Left renal cortex interstitium (tissue), 4 donors: ENCODE measurements at regions not wholly inside any gene's neighbourhood (a gene's known extent, or its start where the extent isn't known, plus 50 kb on each side); places are given as distances from the start of the nearest gene placed in this dataset.
"Not testable (repeated sequence)": the region's sequence is repeated elsewhere in the genome, so short reads cannot be mapped to it uniquely, and the experiment has no call there.

Experiments used
- DNase-seq, 4 donors: peaks; one replicate each; pipeline ENCODE4 v3.0.0-alpha.2; 2013; ENCODE audit warnings: low read depth in 4 of 4, low spot score in 2 of 4, missing footprints in 1 of 4

DNA sequence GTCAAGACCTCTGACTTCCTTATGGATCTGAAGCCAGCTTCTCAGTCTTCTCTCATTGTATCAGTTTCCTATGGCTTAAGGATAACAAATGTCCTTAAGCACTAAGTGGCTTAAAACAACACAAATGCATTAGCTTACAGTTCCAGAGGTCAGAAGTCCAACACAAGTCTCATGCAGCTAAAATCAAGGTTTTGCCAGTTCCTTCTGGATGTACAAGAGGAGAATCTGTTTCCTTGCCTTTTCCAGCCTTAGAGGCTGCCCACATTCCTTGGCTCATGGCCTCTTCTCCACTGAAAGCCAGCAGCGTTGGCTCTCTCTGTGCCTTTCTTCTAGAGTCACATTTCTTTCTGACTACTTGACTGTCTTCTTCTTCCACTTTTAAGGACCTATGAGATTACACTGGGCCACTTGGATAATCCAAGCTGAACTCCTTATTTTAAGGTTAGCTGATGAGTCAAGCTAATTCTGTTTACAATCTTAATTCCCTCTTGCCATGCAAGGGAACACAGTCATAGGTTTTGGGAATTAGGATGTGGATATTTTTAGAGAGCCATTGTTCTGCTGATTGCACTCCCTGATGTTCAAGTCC is 179.0 kb downstream of the BCAS1 start:
- no peak for DNase-seq

DNA sequence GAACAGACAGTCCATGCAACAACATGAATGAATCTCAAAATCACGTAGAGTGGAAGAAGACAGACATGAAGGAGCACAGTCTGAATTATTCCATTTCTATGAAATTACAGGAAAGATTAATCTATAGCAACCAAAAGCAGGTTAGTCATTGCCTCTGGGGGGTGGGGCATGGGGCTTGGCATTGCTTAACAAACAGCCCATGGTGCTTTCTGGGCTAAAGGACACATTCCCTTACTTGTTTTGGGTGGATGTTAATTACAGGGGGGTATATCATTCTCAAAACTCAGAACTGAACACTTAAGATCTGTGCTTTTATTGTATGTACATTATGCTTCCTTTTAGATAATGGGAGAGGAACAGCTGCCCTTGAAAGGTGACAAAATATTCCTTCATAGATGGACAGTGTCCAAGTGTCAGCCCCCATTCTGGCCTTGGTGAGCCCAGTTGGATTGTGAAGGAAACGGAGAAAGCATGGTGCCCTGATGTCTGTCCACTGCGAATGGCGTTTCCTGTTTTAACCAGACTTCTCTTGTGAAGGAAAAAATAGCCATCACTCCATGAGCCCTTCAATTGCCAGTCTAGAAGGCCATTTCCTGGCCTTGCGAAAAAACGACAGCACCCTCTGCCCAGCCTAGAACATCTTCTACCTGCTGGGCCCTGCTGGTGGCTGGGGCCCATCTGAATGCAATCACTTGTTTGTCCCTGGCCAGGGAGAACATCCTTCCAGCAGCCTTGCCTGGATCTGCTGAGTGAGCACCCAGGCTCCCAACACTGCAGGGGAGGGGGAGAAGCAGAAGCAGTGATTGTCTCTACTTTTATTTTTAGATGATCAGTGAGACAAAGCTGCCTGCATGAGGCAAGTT is 179.7 kb downstream of the BCAS1 start:
- no peak for DNase-seq

DNA sequence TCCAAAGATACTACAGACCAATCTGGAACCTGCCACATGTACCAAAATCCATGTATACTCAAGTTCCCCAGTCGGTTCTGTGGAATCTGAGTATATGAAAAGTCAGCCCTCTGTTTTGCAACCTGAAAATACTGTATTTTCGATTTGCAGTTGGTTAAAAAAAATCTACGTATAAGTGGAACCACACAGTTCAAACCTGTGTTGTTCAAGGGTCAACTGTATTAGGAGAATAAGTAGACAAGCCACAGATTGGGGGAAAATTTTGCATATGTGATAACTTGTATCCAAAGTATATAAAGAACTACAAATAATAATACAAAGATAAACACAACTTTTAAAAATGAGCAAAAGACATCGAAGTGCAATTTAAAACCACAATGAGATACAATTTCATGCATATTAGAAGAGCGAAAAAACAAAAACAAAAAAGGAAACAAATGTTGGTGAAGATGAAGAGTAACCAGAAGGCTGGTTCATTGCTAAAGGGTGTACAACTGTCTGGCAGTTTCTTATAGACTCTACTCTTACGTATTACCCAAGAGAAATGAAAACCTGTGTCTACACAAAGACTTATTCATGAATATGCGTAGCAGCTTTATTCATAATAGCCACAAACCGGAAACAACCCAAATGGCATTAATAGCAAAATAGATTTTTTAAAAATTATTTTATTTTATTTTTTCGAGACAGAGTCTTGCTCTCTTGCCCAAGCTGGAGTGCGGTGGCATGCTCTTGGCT is 180.8 kb downstream of the BCAS1 start:
- no peak for DNase-seq

DNA sequence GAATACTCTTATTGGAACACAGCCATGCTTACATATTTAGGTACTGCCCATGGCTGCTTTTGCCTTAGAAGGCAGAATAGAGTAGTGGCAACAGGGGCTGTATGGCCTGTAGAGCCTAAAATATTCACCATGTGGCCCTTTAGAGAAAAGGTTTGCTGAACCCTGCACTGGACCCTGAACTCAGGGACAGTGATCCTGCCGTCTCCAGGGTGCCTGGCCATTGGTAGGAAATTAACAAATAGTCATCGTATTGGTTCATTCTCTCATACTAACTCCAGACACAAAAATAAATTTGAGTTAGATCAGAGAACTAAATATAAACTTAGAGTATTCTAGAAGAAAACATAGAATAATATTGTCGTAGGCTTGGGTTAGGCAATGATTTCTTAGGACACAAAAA is 181.4 kb downstream of the BCAS1 start:
- DNase-seq, result no peak

DNA sequence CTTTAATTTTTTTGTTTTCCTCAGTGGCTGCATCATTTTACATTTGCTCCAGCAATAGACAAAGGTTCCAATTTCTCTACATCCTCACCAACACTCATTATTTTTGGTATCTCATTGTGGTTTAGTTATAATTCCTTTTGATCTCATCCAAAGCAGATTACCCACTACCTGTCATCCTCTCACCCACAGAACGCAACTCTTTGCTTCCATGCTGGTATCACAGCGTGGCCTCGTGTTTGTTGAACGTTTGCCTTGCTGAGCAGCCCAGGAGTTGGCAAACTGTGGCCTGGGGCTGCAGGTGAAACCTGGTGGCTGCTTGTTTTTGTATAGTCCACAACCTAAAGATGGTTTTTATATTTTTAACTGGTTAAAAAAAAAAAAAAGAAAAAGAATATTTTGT is 181.9 kb downstream of the BCAS1 start:
- no peak for DNase-seq

DNA sequence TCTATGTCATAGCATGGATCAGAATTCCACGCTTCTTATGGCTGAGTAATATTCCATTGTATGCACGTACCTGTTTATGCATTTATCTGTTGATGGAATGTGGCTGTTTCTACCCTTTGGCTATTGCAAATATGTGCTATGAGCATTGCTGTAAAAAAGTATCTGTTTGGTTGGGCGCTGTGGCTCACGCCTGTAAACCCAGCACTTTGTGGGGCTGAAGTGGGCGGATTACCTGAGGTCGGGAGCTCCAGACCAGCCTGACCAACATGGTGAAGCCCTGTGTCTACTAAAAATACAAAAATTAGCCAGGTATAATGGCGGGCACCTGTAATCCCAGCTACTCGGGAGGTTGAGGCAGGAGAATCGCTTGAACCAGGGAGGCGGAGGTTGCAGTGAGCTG is 182.4 kb downstream of the BCAS1 start:
- DNase-seq, result no peak

DNA sequence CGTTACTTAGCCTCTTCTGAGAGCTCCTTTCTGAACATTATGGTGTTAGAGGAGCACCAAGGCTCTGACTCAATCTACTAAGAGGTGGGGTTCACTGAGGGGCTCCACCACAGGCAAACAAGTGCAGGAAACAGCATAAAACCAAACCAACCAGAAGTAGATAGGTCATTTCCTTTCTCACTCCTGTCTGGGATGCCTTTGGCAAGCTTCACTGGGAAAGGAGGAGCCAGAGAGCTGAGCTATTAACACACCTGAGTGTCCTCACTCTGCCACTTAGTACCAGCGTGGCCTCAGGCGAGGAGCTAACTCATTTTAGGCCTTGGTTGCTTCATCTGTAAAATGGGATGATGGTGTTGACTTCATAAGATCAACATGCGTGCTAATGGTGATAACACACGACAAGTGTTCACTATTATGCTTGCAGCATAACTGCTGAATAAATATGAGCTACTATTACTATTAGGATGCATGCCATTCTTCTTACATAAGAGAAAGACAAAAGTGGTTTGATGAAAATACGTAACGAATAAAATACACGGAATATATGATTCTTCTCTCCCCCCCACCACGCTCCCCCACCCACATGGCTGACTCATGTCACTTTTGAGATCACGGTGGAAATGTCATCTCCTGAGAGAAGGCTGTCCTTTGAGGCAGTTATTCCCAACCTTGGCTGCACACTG is 185.4 kb downstream of the BCAS1 start:
- no peak for DNase-seq

DNA sequence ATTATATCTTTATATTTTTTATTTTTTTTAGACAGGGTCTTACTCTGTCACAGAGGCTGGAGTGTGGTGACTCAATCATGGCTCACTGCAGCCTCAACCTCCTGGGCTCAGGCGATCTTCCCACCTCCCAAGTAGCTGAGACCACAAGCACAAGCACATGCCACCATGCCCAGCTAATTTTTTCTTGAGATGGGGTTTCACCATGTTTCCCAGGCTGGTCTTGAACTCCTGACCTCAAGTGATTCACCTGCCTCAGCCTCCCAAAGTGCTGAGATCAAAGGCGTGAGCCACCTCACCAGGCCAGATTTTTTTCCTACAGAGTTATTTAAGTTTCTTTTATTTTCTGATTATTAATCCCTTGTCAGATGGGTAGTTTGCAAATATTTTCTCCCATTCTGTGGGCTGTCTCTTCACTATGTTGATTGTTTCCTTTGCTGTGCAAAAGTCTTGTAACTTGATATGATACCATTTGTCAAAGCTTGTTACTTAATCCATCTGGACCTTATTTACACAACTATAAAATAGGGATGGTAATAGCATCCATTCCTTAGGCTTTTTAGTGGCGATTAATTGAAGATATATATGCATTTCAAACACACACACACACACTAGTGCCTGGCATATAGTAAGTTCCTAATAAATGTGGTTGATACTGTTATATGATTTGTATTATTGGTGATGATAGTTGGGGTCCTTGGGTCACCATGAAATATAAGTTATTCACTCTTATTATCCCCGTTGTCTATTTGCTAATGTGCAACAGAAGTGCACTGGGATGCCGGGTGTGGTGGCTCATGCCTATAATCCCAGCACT is 187.1 kb downstream of the BCAS1 start:
- no peak for DNase-seq

DNA sequence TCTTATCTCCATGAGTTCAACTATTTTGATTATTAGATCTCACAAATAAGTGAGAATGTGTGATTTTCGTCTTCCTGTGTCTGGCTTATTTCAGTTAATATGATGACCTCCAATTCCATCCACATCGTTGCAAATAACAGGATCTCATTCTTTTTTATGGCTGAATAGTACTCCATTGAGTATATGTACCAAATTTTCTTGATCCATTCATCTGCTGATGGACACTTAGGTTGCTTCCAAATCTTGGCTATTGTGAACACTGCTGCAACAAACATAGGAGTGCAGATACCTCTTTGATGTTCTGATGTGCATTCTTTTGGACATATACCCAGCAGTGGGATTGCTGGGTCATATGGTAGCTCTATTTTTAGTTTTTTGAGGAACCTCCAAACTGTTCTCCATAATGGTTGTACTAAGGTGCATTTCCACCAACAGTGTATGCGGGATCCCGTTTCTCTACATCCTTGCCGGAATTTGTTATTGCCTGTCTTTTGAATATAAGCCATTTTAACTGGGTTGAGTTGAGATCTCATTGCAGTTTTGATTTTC is 187.9 kb downstream of the BCAS1 start:
- DNase-seq, result not testable (repeated sequence)

DNA sequence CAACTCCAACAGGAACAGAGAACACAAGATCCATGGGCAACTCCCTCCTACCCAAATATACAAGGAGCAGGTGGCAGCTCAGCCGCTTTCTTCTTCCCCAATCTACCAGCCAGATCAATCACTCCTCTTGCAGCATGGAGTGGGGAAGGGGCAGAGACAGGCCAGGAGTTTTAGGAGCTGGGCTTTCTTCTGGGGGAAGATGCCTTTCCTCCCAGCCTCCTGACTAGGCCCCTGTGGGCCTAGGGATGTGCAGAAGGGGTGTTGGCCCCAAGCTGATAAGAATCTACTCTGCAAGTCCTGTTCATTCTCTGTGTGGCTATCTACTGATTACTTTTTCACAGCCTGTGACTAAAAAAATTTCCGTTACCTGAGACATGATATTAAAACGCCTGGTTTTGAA is 189.0 kb downstream of the BCAS1 start:
- no peak for DNase-seq

DNA sequence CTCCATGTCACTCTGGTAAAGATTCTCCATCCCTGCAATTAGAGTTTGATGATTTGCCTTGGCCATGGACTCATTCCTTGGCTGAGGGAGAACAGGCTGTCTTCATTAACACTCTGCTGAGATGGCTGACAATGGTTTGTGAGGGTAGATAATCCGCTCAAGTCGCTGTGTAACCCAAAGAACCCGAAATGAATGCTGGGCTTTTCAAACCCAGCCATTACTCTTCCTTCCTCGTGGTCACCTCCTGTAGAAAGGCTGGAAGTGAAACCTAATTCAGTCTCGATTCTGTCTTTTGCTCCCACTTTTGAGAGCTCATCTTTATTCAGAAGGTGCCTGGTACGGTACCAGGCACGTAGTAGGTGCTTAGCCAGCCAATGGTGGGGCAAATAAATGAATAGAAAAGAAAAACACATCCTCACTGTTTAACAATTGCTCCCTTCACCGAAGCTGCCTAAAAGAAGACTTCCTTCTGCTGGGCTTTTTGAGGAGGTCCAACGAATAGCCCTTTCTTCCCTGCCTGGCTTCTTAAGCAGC is 190.2 kb downstream of the BCAS1 start:
- no peak for DNase-seq

DNA sequence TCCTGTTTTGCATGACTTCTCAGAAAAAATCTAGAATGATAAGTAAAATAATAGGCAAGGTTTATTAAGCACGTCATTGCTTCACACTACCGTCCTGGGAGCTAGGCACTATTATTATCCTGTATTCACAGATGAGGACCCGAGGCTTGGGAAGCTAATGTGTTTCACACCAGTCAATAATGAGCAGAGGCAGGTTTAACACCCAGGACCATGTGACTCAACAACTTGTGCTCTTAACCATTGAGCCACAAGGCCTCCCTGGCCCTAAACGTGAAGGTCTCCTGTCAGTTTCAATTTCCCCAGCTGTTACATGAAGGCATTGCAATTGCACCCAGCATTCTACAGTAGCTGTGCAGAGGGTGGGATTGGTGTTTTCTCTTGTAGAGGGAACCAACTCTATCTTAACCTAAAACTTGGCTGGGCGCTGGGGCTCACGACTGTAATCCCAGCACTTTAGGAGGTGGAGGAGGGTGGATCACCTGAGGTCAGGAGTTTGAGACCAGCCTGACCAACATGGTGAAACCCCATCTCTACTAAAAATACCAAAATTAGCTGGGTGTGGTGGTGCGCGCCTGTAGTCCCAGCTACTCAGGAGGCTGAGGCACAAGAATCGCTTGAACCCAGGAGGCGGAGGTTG is 191.2 kb downstream of the BCAS1 start:
- no peak for DNase-seq

DNA sequence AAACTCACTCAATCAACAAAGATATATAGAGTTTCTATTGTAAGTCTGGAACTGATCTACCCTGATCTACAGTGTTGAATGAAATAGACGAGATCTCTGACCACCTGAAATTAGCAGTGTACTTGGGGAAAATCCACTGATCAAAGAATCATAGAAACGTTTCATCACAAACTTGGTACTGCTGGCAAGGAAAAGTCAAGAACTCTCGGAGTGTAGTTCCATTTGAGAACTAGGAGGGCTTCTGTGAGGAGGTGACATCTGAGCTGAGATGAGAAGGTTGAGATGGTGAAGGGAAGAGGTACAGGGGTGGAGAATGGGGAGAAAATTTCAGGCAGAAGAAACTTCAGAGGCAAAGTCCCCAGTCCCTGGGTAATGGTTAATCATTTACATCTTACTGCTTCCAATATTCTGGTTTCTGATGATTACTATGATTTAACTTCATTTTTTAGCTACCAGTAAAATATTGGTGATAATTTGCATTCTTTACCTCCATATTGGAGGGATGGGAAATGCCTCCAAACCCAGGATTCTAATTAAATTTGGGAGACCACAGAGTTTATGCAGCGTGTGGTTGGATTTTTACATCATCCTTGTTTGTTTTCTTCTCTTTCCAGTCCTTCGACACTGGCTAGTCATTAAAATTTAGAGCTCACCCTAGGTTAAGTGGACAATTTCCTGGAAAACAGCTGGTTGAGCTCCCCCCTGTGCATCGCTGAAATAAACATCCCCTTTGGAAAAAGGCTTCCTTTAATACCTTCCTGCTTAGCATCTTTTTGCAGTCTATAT is 191.9 kb downstream of the BCAS1 start:
- DNase-seq, result no peak

DNA sequence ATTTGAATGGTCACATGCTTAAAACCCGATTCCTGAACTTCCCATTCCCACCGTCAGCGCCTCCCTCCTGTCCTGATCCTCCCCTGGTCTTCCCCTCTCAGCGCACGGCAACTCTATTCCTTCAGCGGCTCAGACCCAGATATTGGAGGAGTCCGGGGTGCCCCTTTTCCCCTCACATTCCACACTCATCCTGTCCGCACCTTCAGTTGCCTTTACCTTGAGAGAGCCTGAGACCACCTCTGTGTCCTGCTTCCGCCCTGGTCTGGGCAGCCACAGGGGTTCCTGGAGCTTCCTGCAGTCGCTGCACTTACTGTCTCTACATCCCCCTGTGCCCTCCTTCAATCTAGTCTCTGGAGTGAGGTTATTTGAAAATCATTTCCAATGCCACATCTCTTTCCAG is 193.4 kb downstream of the BCAS1 start:
- DNase-seq, result no peak

DNA sequence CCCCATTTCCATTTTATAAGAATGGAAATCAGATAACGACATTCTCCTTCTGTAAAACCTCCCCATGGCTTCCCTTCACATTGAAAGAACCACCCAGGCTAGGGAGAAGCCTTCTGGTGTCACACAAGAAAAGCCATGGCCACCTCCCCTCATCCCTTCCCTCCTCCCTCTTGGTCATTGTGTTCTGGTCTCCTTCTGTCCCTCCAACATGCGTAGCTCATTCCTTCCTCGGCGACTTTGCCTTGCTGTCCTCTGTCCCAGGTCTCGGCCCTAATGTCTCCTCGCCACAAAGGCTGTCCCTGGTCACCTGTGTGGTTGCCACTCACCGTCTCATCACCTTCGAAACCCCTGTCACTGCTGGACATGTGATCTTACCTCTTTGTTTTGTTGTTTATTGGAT is 193.9 kb downstream of the BCAS1 start:
- DNase-seq, result no peak

DNA sequence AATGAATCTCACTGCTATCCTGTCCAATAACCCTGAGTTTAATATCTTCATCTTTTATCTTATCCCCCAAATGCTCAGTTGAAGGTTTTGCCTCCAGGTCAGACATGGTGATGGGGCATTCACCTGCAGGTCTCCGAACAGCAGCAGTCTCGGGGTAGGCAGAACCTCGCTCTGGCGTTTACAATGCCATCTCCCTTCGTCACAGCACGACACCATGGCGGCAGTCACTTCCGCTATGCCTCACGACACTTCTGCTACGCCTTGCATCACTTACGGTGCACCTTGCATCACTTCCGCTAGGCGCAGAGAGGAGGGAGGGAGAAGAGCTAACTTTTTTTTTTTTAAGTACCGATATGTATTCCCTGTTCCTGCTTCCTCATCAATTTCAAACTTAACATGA is 194.9 kb downstream of the BCAS1 start:
- DNase-seq, result no peak

DNA sequence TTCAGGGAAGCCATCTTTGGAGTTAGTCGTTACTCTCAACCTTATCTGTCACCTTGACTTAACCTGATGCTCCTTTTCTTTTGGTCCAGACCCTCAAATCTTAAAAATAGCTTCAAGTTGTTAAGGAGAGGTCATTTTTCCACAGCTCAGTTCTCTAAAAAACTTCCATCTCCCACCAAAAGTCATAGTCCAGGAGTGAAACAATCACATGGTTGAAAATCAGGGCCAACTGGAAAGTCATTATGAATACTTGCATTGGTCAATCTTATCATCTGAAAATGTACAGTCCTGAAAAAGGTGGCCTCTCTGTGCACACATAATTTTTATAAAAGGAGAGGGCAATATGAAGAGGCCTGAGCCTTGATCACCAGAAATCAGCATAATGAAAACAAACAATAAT is 195.7 kb downstream of the BCAS1 start:
- DNase-seq, result no peak

DNA sequence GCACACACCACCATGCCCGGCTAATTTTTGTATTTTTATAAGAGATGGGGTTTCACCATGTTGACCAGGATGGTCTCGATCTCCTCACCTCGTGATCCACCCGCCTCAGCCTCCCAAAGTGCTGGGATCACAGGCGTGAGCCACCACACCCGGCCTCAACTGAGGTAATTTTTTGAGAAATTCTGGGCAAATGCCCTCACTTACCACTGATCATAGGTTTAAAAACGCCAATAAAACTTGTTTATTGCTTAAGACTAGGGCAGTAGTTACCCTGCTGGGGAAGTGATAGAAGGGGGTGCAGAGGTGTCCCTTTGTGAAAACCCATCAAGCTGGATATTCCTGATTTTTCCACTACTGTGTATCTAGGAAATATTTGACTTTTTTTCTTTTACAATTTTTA is 196.3 kb downstream of the BCAS1 start:
- DNase-seq, result no peak

DNA sequence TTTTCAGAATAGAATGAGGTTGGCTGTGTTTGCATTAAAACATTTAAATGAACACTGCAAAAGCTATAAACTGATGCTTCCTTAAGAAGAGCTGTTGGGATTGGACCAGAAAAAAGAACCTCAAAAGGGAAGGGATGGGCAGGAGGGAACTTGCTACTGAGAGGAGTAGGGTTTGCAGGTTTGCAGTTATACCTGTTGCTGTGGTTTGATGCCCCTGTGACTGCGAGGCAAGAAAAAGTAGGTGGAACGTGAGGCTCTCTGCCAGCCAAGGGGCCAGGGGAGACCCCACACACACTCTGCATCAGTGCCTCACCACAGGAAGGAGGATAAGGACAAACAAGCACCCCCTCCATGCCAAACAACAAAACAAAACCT is 197.2 kb downstream of the BCAS1 start:
- no peak for DNase-seq
